Neutrophil (primary cell): ENCODE measurements at regions not wholly inside any gene's neighbourhood (a gene's known extent, or its start where the extent isn't known, plus 50 kb on each side); places are given as distances from the start of the nearest gene placed in this dataset.
"Not testable (repeated sequence)": the region's sequence is repeated elsewhere in the genome, so short reads cannot be mapped to it uniquely, and the experiment has no call there.

Experiments used
- H3K27ac ChIP-seq: fragments of 200-600 bp; sonication (generic); 2 replicates; pipeline ENCODE4 v1.5.1; 2016; ENCODE audit warnings: mild to moderate bottlenecking, moderate library complexity
- H3K27me3 ChIP-seq: fragments of 200-600 bp; sonication (generic); 2 replicates; pipeline ENCODE4 v1.6.0; 2016; ENCODE audit warnings: mild to moderate bottlenecking
- H3K36me3 ChIP-seq: fragments of 200-600 bp; sonication (generic); 2 replicates; pipeline ENCODE4 v1.5.1; 2017
- H3K4me1 ChIP-seq, 2 experiments: fragments of 200-600 bp in 1 of 2; sonication (generic) in 1 of 2; 1 replicate in 1 of 2; 2 replicates in 1 of 2; pipeline versions ENCODE4 v1.5.1 to v1.6.1; 2013 to 2016; ENCODE audit warnings: low read depth in 1 of 2, low read length in 1 of 2, mild to moderate bottlenecking in 1 of 2, moderate library complexity in 1 of 2; ENCODE audit not compliant: control insufficient read depth in 1 of 2, insufficient read depth in 1 of 2
- H3K4me3 ChIP-seq, 2 experiments: fragments of 200-600 bp in 1 of 2; sonication (generic) in 1 of 2; 1 replicate in 1 of 2; 2 replicates in 1 of 2; pipeline ENCODE4 v1.5.1; 2013 to 2016; ENCODE audit warnings: low read depth in 1 of 2, low read length in 1 of 2, mild to moderate bottlenecking in 1 of 2, moderate library complexity in 1 of 2
- H3K9me3 ChIP-seq: fragments of 200-600 bp; sonication (generic); 2 replicates; pipeline ENCODE4 v1.5.1; 2016
- TF ChIP-seq, protein P1 (sequence below): fragments of 200-600 bp; sonication (generic); IDR thresholded peaks from 2 replicates; pipeline ENCODE4 v1.5.1; 2016; ENCODE audit warnings: antibody characterized with exemption

DNA sequence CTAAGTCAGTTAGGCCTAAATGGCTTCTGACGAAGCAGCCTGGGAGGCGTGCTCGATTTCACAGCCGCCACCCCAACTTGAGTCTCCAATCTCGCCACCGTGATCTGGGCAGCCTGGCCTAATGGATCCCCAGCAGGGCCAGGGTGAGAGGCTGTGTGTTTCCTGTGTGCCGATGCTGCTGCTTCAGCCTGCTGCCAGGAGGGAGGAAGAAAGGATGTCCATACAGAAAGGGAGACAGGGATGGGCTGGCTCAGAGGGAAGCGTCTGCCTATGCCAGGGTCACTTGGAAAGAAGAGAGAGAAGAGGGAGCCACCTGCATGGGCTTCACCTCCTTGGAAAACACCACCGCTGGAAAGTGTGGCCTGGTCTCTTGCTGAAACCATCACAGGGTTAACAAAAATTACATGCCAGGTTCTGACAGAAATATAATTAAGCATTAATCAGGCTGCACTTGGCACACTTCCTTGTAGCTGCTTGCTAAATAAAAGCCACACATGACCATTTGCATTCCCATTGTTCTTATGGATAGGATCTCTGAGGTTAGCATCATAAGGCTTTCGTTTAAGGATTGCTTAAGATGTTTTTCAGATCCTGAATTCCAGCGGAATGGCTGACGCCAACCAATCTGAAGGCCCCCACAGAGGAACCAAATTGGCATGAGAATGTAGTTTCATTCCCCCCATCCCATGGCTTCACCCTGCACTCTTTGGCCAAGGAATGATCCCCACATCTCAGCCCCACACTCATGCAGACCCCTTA, 108.8 kb upstream of the SLC1A4 start:
- TF ChIP-seq, protein P1, sequence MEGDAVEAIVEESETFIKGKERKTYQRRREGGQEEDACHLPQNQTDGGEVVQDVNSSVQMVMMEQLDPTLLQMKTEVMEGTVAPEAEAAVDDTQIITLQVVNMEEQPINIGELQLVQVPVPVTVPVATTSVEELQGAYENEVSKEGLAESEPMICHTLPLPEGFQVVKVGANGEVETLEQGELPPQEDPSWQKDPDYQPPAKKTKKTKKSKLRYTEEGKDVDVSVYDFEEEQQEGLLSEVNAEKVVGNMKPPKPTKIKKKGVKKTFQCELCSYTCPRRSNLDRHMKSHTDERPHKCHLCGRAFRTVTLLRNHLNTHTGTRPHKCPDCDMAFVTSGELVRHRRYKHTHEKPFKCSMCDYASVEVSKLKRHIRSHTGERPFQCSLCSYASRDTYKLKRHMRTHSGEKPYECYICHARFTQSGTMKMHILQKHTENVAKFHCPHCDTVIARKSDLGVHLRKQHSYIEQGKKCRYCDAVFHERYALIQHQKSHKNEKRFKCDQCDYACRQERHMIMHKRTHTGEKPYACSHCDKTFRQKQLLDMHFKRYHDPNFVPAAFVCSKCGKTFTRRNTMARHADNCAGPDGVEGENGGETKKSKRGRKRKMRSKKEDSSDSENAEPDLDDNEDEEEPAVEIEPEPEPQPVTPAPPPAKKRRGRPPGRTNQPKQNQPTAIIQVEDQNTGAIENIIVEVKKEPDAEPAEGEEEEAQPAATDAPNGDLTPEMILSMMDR: no peak
- H3K36me3 ChIP-seq: no peaks in the 10 kb centered on the region
- H3K27me3 ChIP-seq: no peaks in the 10 kb centered on the region
- H3K4me1 ChIP-seq: no peaks in the 10 kb centered on the region
- no peaks in the 10 kb centered on the region for H3K9me3 ChIP-seq
- H3K4me3 ChIP-seq: no peak overlapping the region
- H3K27ac ChIP-seq: no peak overlapping the region

DNA sequence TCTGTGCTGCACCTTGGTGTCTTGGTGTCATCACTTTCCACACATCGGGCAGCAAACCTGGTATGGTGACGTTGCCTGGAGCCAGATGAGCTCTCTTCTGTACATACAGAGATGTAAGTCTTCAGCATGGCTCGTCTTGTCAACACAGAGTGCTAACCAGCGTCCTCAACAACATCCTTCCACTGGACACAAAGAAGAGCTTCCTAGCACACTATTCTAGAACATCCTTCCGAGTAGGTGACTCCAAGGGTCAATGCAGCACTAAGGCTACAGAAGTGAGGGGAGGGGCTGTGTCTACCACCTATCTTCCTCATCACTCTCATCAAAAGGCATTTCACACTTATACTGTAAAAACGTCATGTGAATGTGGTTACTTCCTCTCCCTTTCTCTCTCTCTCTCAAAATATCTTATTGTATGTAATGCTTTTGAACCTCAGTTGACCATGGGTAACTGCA, 108.1 kb upstream of the SLC1A4 start:
- Histone ChIP-seq H3K27me3 (no peaks in the 10 kb centered on the region), H3K9me3 (no peaks in the 10 kb centered on the region), H3K36me3 (no peaks in the 10 kb centered on the region), H3K4me1 (no peaks in the 10 kb centered on the region), H3K4me3 (no peak overlapping the region), H3K27ac (no peak overlapping the region)
- TF ChIP-seq, protein P1: no peak

DNA sequence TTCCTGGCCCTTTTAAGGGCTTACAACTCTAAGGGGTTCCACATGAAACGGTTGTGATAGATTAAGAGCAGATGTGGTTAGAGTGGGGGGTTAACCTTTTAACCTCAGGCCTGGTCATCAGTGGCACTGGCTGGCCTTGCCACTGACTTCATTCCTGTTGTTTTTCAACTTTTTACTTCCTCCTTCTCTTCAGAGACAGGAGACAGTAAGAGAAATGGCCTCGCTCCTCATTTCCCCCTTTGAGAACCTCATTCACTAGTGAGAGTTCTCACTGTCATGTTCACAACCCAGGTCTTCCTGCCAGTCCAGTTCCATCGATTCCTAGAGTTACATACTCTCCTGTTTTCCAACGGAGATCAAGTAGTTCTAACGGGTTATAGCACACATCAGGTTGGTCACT, 101.6 kb upstream of the SLC1A4 start:
- Histone ChIP-seq H3K27ac (no peak overlapping the region), H3K9me3 (peaks cover 10% of the 10 kb centered on the region), H3K4me3 (no peak overlapping the region), H3K27me3 (no peaks in the 10 kb centered on the region), H3K4me1 (no peaks in the 10 kb centered on the region), H3K36me3 (no peaks in the 10 kb centered on the region)
- TF ChIP-seq, protein P1: no peak

DNA sequence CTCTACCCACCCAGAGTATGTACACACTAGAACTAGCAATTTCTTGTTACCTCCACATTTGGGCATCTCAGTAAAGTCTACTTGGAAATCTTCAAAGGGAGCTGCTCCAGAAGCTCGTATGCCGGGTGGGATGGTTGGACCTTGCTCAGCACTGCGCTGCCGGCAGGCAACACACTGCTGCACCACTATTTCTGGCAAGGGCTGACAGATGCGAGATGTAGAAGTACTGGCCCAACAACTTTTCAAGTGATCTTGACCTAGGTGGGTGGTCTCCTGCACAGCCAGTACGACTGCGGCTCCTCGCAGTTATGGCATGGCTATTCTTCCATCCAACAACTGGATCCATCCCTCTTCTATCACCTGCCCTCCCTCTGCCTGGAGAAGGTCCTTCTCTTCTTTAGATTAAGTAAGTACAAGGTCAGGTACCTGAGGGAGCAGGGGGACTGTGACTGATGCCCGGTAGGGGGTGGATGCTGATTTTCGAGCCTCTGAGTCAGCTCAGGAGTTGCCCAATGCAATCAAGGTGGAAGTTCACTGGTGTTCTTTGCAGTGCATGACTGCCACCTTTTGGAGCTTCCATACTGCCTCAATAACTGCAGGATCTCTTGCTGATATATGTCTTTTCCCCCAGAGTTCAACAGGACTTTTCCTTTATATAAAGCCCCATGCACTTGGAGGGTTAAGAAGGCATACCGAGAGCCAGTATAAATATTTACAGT, 100.4 kb upstream of the SLC1A4 start:
- Histone ChIP-seq H3K27me3 (no peaks in the 10 kb centered on the region), H3K36me3 (no peaks in the 10 kb centered on the region), H3K27ac (no peak overlapping the region), H3K4me3 (no peak overlapping the region), H3K9me3 (peaks cover 10% of the 10 kb centered on the region), H3K4me1 (no peaks in the 10 kb centered on the region)
- TF ChIP-seq, protein P1: no peak

DNA sequence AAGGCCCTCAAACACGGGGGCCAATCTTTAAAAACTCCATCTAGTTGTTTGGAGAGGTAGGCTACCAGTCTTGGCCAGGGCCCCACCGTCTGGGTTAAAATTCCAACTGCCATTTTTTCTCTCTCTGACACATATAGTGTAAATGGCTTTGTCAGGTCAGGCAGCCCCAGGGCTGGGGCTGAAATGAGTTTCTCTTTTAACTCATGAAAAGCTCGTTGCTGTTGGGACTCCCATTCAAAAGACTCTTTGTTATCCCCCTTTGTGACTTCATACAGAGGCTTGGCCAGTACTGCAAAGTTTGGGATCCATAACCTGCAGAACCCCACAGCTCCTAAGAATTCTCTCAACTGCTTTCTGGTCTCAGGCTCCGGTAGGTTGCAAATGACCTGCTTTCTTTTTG, 99.4 kb upstream of the SLC1A4 start:
- Histone ChIP-seq H3K9me3 (peaks cover 10% of the 10 kb centered on the region), H3K4me3 (no peak overlapping the region), H3K36me3 (no peaks in the 10 kb centered on the region), H3K27me3 (no peaks in the 10 kb centered on the region), H3K27ac (no peak overlapping the region), H3K4me1 (no peaks in the 10 kb centered on the region)
- TF ChIP-seq, protein P1: no peak

DNA sequence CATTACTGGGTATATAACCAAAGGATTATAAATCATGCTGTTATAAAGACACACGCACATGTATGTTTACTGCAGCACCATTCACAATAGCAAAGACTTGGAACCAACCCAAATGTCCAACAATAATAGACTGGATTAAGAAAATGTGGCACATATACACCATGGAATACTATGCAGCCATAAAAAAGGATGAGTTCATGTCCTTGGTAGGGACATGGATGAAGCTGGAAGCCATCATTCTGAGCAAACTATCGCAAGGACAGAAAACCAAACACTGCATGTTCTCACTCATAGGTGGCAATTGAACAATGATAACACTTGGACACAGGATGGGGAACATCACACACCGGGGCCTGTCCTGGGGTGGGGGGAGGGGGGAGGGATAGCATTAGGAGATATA, 92.6 kb upstream of the SLC1A4 start:
- H3K27ac ChIP-seq, H3K27me3 ChIP-seq, H3K4me3 ChIP-seq, H3K4me1 ChIP-seq, H3K9me3 ChIP-seq, H3K36me3 ChIP-seq: not testable (repeated sequence)
